Mesenchymal stem cell (in vitro differentiated cells and primary cell): ENCODE measurements at regions not wholly inside any gene's neighbourhood (a gene's known extent, or its start where the extent isn't known, plus 50 kb on each side); places are given as distances from the start of the nearest gene placed in this dataset.

Experiments used
- DNase-seq: peaks from one replicate; pipeline ENCODE4 v3.0.0-alpha.2; 2013
- H2AFZ ChIP-seq: one replicate; pipeline ENCODE4 v1.6.1; 2013; ENCODE audit warnings: low read depth, mild to moderate bottlenecking, control low read depth, inconsistent platforms, low read length, moderate library complexity
- H2AK5ac ChIP-seq: 2 replicates; pipeline ENCODE4 v1.6.1; 2013; ENCODE audit warnings: low read length, moderate library complexity, mild to moderate bottlenecking, inconsistent platforms; ENCODE audit not compliant: severe bottlenecking
- H2BK120ac ChIP-seq: one replicate; pipeline ENCODE4 v1.6.1; 2013; ENCODE audit warnings: low read depth, mild to moderate bottlenecking, inconsistent platforms, low read length, moderate library complexity
- H2BK12ac ChIP-seq, 2 experiments: one replicate each; pipeline ENCODE4 v1.6.1; 2013; ENCODE audit warnings: inconsistent platforms in 2 of 2, low read length in 2 of 2, mild to moderate bottlenecking in 2 of 2, moderate library complexity in 2 of 2, control low read depth in 1 of 2
- H2BK15ac ChIP-seq: one replicate; pipeline ENCODE4 v1.6.1; 2013; ENCODE audit warnings: mild to moderate bottlenecking, low read depth, inconsistent platforms; ENCODE audit not compliant: poor library complexity, severe bottlenecking
- H2BK5ac ChIP-seq: 2 replicates; pipeline ENCODE4 v1.6.1; 2013; ENCODE audit warnings: low read depth, mild to moderate bottlenecking, low read length, control low read depth, inconsistent platforms; ENCODE audit not compliant: poor library complexity, severe bottlenecking
- H3K14ac ChIP-seq, 2 experiments: one replicate each; pipeline ENCODE4 v1.6.1; 2013; ENCODE audit warnings: inconsistent platforms in 2 of 2, low read length in 2 of 2, control low read depth in 1 of 2, mild to moderate bottlenecking in 1 of 2, moderate library complexity in 1 of 2
- H3K18ac ChIP-seq, 2 experiments: one replicate each; pipeline ENCODE4 v1.6.1; 2013; ENCODE audit warnings: inconsistent platforms in 2 of 2, low read length in 2 of 2, control low read depth in 1 of 2, low read depth in 1 of 2, mild to moderate bottlenecking in 1 of 2
- H3K23ac ChIP-seq, 2 experiments: one replicate each; pipeline ENCODE4 v1.6.1; 2013; ENCODE audit warnings: inconsistent platforms in 2 of 2, low read length in 2 of 2, mild to moderate bottlenecking in 2 of 2, moderate library complexity in 2 of 2, control low read depth in 1 of 2
- H3K27ac ChIP-seq: 2 replicates; pipeline ENCODE4 v1.5.1; 2013; ENCODE audit warnings: mild to moderate bottlenecking, moderate library complexity, low read length, control low read depth, inconsistent platforms; ENCODE audit not compliant: poor library complexity, severe bottlenecking
- H3K27me3 ChIP-seq, 2 experiments: 2 replicates each; pipeline versions ENCODE4 v1.6.1 to v1.7.0; 2013; ENCODE audit warnings: low read length in 2 of 2, mild to moderate bottlenecking in 2 of 2, moderate library complexity in 2 of 2, control low read depth in 1 of 2, inconsistent platforms in 1 of 2; ENCODE audit not compliant: control insufficient read depth in 1 of 2, insufficient read depth in 1 of 2
- H3K36me3 ChIP-seq, 2 experiments: 2 replicates each; pipeline versions ENCODE4 v1.6.1 to v1.7.0; 2013; ENCODE audit warnings: low read length in 2 of 2, control low read depth in 1 of 2, inconsistent platforms in 1 of 2, low read depth in 1 of 2, mild to moderate bottlenecking in 1 of 2; ENCODE audit not compliant: insufficient read depth in 2 of 2, control insufficient read depth in 1 of 2
- H3K4ac ChIP-seq, 2 experiments: one replicate each; pipeline ENCODE4 v1.6.1; 2013; ENCODE audit warnings: inconsistent platforms in 2 of 2, low read length in 2 of 2, mild to moderate bottlenecking in 2 of 2, moderate library complexity in 2 of 2, control low read depth in 1 of 2, low read depth in 1 of 2
- H3K4me1 ChIP-seq: 2 replicates; pipeline ENCODE4 v1.6.1; 2013; ENCODE audit warnings: low read depth, low read length, control low read depth; ENCODE audit not compliant: control insufficient read depth, insufficient read depth
- H3K4me2 ChIP-seq: 2 replicates; pipeline ENCODE4 v1.6.1; 2013; ENCODE audit warnings: low read length, mild to moderate bottlenecking, inconsistent platforms; ENCODE audit not compliant: poor library complexity, severe bottlenecking
- H3K4me3 ChIP-seq, 2 experiments: 2 replicates each; pipeline versions ENCODE4 v1.5.1 to v1.7.0; 2013; ENCODE audit warnings: low read length in 2 of 2, mild to moderate bottlenecking in 2 of 2, control low read depth in 1 of 2, low read depth in 1 of 2; ENCODE audit not compliant: insufficient read depth in 1 of 2
- H3K79me1 ChIP-seq: replicated peaks from 2 replicates; pipeline ENCODE4 v1.6.1; 2013; ENCODE audit warnings: mild to moderate bottlenecking, control low read depth, low read length, inconsistent platforms; ENCODE audit not compliant: poor library complexity, severe bottlenecking
- H3K9ac ChIP-seq: 2 replicates; pipeline ENCODE4 v1.7.0; 2013; ENCODE audit warnings: mild to moderate bottlenecking, low read length, moderate library complexity
- H3K9me3 ChIP-seq: 2 replicates; pipeline ENCODE4 v1.7.0; 2013; ENCODE audit warnings: mild to moderate bottlenecking, low read length; ENCODE audit not compliant: control insufficient read depth
- H4K8ac ChIP-seq: one replicate; pipeline ENCODE4 v1.6.1; 2013; ENCODE audit warnings: inconsistent platforms, mild to moderate bottlenecking, low read length, moderate library complexity
- H4K91ac ChIP-seq: one replicate; pipeline ENCODE4 v1.6.1; 2013; ENCODE audit warnings: mild to moderate bottlenecking, low read length, inconsistent platforms
- WGBS: methylation state at CpG from one replicate; pipeline ENCODE4 v1.1.7; 2013; ENCODE audit warnings: mixed read lengths; 5-methylcytosine and 5-hydroxymethylcytosine counted together

GRCh38 chr3:90016555-90016954 is 909.1 kb downstream of the EPHA3 start:
- Histone ChIP-seq H2AK5ac (no peak overlapping the region), H2BK15ac (no peak overlapping the region), H2AFZ (no peak overlapping the region), H3K4ac (no peak overlapping the region), H2BK12ac (no peak overlapping the region), H3K4me1 (no peaks in the 10 kb centered on the region), H2BK120ac (peak overlapping the region; percentile 19), H3K27me3 (no peaks in the 10 kb centered on the region), H3K14ac (no peak overlapping the region), H3K36me3 (no peaks in the 10 kb centered on the region), H3K79me1 (no peaks in the 10 kb centered on the region), H3K9me3 (no peaks in the 10 kb centered on the region), H3K27ac (no peak overlapping the region), H3K4me2 (no peak overlapping the region), H3K18ac (peak overlapping the region in 1 of 2 experiments; percentile 33), H3K23ac (no peak overlapping the region), H3K4me3 (no peak overlapping the region), H3K9ac (no peak overlapping the region), H2BK5ac (no peak overlapping the region), H4K91ac (no peak overlapping the region), H4K8ac (no peak overlapping the region)
- 81% methylated on average over 3 of the region's 4 CpGs for WGBS
- no peak for DNase-seq

- Histone ChIP-seq H3K14ac (no peak overlapping the region), H3K4me1 (no peaks in the 10 kb centered on the region), H3K79me1 (no peaks in the 10 kb centered on the region), H3K9me3 (no peaks in the 10 kb centered on the region), H2AK5ac (no peak overlapping the region), H3K18ac (no peak overlapping the region), H3K36me3 (no peaks in the 10 kb centered on the region), H3K23ac (no peak overlapping the region), H2BK12ac (no peak overlapping the region), H4K91ac (no peak overlapping the region), H4K8ac (no peak overlapping the region), H3K27me3 (no peaks in the 10 kb centered on the region), H3K9ac (no peak overlapping the region), H3K27ac (no peak overlapping the region), H3K4ac (no peak overlapping the region), H2AFZ (no peak overlapping the region), H2BK15ac (no peak overlapping the region), H2BK120ac (no peak overlapping the region), H2BK5ac (no peak overlapping the region), H3K4me2 (no peak overlapping the region), H3K4me3 (no peak overlapping the region)
- no peak for DNase-seq
- WGBS = no CpG with 5 or more reads among the region's 1 CpG
Observed at GRCh38 chr3:90018779-90019178, 911.4 kb downstream of the EPHA3 start.

GRCh38 chr3:90025019-90025418 is 917.6 kb downstream of the EPHA3 start:
- Histone ChIP-seq H3K9ac (no peak overlapping the region), H3K4me2 (no peak overlapping the region), H3K23ac (no peak overlapping the region), H2AK5ac (no peak overlapping the region), H3K9me3 (no peaks in the 10 kb centered on the region), H2AFZ (no peak overlapping the region), H2BK15ac (no peak overlapping the region), H4K8ac (no peak overlapping the region), H3K4me3 (no peak overlapping the region), H4K91ac (no peak overlapping the region), H2BK120ac (no peak overlapping the region), H3K14ac (no peak overlapping the region), H3K18ac (no peak overlapping the region), H3K4ac (no peak overlapping the region), H2BK5ac (no peak overlapping the region), H3K4me1 (no peaks in the 10 kb centered on the region), H3K79me1 (no peaks in the 10 kb centered on the region), H3K27me3 (no peaks in the 10 kb centered on the region), H3K36me3 (no peaks in the 10 kb centered on the region), H3K27ac (no peak overlapping the region), H2BK12ac (no peak overlapping the region)
- WGBS = 76% methylated on average over 2 of the region's 2 CpGs
- DNase-seq = no peak

DNA sequence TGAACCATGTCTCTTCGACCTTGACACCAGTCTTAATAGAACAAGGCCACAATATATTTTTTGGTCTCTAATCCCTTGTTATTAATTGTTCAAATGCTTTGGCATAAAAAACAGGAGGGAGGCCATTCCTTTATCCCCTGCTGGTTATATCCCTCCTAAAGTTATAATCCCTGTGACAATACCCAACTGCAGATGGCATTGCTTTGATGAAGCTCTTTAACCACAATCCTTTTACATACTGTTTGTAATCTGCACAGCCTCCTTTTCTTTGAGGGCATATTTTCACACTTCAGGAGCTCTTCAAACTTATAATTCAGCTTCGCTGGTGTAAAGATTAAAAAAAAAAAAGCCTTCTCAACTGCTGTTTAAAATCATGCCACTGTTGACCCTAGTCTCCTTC is 919.0 kb downstream of the EPHA3 start:
- H2BK12ac ChIP-seq = no peak overlapping the region
- H3K36me3 ChIP-seq = no peaks in the 10 kb centered on the region
- H3K4me1 ChIP-seq = no peaks in the 10 kb centered on the region
- H2BK120ac ChIP-seq = no peak overlapping the region
- H3K79me1 ChIP-seq = no peaks in the 10 kb centered on the region
- H3K4ac ChIP-seq = no peak overlapping the region
- no peaks in the 10 kb centered on the region for H3K9me3 ChIP-seq
- no peak overlapping the region for H3K4me2 ChIP-seq
- no peaks in the 10 kb centered on the region for H3K27me3 ChIP-seq
- 93% methylated on average over 2 of the region's 2 CpGs for WGBS
- no peak for DNase-seq
- no peak overlapping the region for H4K8ac ChIP-seq
- H2BK15ac ChIP-seq = no peak overlapping the region
- H3K23ac ChIP-seq = no peak overlapping the region
- H4K91ac ChIP-seq = no peak overlapping the region
- no peak overlapping the region for H2BK5ac ChIP-seq
- H3K9ac ChIP-seq = no peak overlapping the region
- H3K14ac ChIP-seq = no peak overlapping the region
- no peak overlapping the region for H3K4me3 ChIP-seq
- no peak overlapping the region for H3K27ac ChIP-seq
- no peak overlapping the region for H2AFZ ChIP-seq
- no peak overlapping the region for H3K18ac ChIP-seq
- no peak overlapping the region for H2AK5ac ChIP-seq
